AG04449 (cell line): ENCODE measurements at regions not wholly inside any gene's neighbourhood (a gene's known extent, or its start where the extent isn't known, plus 50 kb on each side); places are given as distances from the start of the nearest gene placed in this dataset.

Experiments used
- CTCF ChIA-PET: fragments of 350-600 bp; formaldehyde crosslinking; extraction: SDS; loops from one replicate; lab custom pipeline; 2021; ENCODE audit warnings: antibody characterized with exemption; lab: Yijun Ruan, JAX
- POLR2A ChIA-PET: fragments of 400-600, 350-600 bp; formaldehyde crosslinking; extraction: SDS; loops from one replicate; lab custom pipeline; 2020; ENCODE audit warnings: antibody characterized with exemption, inconsistent platforms; lab: Yijun Ruan, JAX
- DNase-seq: peaks from one replicate; pipeline ENCODE4 v3.0.0-alpha.2; 2010; ENCODE audit warnings: low read depth, low spot score
- H3K4me3 ChIP-seq: 2 replicates; pipeline ENCODE4 v1.5.1; 2011; ENCODE audit warnings: low read depth, mild to moderate bottlenecking, control low read depth, low read length
- TF ChIP-seq, protein P1 (sequence below): IDR thresholded peaks from one replicate; pipeline ENCODE4 v1.5.1; 2011; ENCODE audit warnings: mild to moderate bottlenecking, moderate library complexity, low read length, control low read depth, inconsistent platforms; ENCODE audit not compliant: insufficient read depth; ENCODE audit errors: missing control alignments

DNA sequence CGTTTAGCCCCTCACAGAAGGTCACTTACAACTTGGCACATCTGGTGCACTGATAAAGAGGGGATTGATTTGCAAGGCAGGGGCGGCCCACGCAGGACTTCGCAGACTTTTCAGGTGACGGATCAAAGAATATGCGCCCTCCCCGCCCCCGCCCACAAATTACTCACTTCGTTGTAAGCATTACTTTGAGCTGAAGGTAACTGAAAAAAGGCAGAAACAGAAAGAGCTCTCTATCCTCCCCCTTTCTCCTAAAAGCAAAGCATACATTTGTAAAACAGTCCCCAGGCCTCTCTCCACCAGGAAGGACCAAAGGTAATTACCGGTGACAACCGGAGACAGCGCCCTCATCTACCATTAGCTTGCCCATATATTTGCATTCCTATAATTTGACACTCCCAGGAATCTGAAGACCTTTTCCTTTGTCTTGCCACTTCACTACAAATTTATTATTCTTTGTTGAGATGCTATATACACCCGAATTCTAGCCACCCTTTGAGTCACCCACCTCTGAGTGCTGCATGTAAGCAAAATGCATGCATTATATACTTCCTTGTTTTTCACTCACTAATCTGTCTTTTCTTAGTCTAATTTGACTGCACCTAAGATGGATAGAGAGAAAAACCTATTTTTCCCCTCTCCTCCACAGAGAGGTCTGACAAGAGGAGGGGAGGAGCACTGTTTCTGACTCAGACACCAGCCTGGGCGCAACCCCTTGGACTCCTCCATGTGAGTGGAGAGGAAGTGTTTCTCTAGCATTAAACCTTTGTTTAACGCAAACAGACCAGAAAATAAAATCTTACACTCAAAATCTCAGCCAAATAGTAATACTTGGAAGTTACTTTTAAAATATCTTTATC, 74.7 kb upstream of the SPIN1 start:
- TF ChIP-seq, protein P1, sequence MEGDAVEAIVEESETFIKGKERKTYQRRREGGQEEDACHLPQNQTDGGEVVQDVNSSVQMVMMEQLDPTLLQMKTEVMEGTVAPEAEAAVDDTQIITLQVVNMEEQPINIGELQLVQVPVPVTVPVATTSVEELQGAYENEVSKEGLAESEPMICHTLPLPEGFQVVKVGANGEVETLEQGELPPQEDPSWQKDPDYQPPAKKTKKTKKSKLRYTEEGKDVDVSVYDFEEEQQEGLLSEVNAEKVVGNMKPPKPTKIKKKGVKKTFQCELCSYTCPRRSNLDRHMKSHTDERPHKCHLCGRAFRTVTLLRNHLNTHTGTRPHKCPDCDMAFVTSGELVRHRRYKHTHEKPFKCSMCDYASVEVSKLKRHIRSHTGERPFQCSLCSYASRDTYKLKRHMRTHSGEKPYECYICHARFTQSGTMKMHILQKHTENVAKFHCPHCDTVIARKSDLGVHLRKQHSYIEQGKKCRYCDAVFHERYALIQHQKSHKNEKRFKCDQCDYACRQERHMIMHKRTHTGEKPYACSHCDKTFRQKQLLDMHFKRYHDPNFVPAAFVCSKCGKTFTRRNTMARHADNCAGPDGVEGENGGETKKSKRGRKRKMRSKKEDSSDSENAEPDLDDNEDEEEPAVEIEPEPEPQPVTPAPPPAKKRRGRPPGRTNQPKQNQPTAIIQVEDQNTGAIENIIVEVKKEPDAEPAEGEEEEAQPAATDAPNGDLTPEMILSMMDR: no peak

DNA sequence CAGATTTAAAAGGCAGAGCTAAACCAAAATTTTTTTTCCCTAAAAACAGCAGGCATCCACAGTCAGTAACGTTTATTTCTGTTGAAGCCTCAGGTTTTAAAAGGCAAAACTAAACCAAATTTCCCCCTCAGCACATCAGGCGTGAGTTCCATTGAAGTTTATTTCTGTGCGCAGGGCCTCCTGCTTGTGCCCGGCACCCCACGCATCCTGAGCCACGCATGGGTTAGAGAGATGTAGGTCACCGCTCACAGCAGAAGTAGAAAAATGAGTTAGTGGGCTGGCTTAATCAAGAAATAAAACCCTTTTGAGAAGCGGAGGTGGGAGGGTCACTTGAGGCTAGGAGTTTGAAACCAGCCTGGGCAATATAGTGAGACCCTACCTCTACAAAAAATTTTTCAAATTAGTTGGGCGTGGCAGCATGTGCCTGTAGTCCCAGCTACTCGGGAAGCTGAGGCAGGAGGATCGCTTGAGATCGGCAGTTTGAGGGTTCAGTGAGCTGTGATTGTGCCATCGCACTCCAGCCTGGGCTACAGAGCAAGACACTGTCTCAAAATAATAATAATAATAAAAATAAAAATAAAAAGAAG, 75.6 kb upstream of the SPIN1 start:
- ChIA-PET POLR2A (no interaction called here), CTCF (no interaction called here)
- no peak for DNase-seq
- no peak overlapping the region for H3K4me3 ChIP-seq
- TF ChIP-seq, protein P1: no peak

More for the DNA sequence above, 74.7 kb upstream of the SPIN1 start:
- ChIA-PET POLR2A (no interaction called here), CTCF (no interaction called here)
- H3K4me3 ChIP-seq: no peak overlapping the region
- no peak for DNase-seq

DNA sequence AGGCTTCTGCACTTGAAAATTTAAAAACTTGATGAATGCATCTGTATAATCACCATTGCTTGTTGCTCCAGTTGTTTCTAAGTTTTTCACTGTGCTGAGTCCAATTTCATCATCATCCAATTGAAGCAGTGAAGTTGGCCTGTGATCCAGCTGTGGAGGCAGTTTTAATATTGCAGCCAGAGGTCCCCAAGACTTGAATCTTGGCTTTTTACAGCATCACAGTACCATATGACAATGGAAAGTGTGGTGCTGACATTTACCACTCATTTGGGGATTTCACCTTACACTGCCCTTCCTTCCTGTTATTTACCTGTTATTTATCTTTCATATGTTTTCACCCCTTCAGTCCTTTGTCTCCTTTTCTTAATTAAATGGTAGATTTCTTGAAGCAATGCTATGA, 76.2 kb upstream of the SPIN1 start:
- TF ChIP-seq, protein P1: no peak
- CTCF ChIA-PET: no interaction called here
- H3K4me3 ChIP-seq: no peak overlapping the region
- DNase-seq: no peak
- POLR2A ChIA-PET: no interaction called here

DNA sequence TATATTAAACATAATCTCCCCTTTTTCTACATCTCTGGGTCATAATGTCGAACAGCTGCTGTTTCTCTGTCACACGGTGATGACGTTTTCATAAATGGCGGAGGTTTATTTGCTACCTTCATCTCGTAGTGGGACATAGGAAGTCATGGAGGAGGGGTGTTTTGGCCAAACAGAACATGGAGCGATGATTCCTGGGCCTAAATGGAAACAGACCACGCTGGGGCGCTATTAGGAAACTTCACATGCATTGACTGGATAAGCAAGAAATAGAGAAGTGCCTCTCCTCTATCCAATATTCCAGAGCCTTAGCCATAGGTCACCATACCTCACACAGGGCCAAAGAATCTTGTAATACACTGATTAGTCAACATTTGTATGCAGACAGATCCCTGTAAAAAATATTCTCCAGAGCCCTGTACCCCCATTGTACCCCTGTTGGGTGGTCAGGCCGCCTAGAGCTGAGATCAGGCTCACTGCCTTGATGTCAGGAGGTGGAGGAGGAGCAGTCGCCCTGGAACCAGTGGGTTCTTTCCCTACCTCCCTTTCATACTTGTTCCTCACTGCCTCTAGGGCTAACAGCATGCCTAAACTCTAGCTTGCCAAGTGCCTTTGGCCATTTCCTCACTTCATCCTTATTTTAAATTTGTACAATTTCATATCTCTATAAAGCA, 77.8 kb upstream of the SPIN1 start:
- no peak for DNase-seq
- no peak overlapping the region for H3K4me3 ChIP-seq
- CTCF ChIA-PET: no interaction called here
- POLR2A ChIA-PET: no interaction called here
- TF ChIP-seq, protein P1: no peak

DNA sequence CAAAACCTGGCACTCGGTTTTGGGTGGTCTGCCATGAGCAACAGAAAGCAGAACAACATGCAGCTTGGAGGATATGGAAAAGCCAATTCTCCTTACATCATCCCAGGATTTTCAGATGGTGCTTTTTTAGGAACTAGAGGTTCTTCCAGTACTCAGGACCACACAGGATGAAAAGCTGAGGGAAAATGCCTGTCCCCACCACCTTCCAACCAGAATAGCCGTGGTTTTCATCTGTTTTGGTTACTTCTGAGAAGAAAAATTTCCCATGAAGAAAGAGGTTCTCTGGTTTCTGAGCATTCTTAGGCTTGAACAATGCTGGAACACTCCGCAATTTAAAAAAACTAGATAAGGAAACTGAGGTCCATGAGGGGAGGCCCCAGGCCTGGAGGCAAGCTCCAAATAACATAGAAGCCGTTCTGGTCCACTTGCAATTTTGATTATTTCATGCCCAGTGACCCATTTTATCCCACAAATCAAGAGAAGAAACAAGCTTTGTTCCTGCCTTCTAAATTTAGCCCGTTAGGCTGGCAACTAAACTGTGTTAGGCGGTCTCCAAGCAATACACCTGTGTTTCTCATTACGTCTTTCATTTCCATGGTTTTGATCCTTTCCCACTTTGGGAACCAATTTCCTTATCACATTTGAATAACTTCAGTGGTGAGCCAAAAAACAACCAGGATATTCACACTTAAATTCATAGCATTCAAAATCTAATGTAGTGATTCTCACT, 79.2 kb upstream of the SPIN1 start:
- TF ChIP-seq, protein P1: no peak
- POLR2A ChIA-PET: interaction anchor here (0.6 kb wide), 1 partner anchor 607 kb away, joined by 3 read pairs; no protein-coding TSS in a partner anchor
- no peak overlapping the region for H3K4me3 ChIP-seq
- CTCF ChIA-PET: no interaction called here
- DNase-seq: no peak
